ENCODE measurements at regions not wholly inside any gene's neighbourhood (a gene's known extent, or its start where the extent isn't known, plus 50 kb on each side); places are given as distances from the start of the nearest gene placed in this dataset.

- no peak for TF ChIP-seq CTCF (conservative IDR thresholded peaks at IDR 0.05 in 1 of 2, IDR thresholded peaks at IDR 0.05 in 1 of 2; ENCODE audit: low read depth in 1 of 2, low read length in 2 of 2)
- no peak for TF ChIP-seq EZH2 (IDR thresholded peaks at IDR 0.05; ENCODE audit: low read length, missing control alignments)
These were observed 330.4 kb downstream of the GBA3 start for GRCh38 chr4:23023121-23023520.

Measured in fibroblast of lung (primary cell).